Neural progenitor cell (in vitro differentiated cells): ENCODE measurements at regions not wholly inside any gene's neighbourhood (a gene's known extent, or its start where the extent isn't known, plus 50 kb on each side); places are given as distances from the start of the nearest gene placed in this dataset.

Experiments
- DNase-seq: peaks from one replicate; pipeline ENCODE4 v3.0.0-alpha.2; 2016; ENCODE audit warnings: low spot score
- H2AFZ ChIP-seq: fragments of 200-600 bp; sonication (generic); replicated peaks from 2 replicates; pipeline ENCODE4 v1.6.1; 2016; ENCODE audit warnings: antibody characterized with exemption
- H3F3A ChIP-seq: fragments of 200-600 bp; sonication (generic); 2 replicates; pipeline ENCODE4 v1.6.1; 2016; ENCODE audit warnings: antibody characterized with exemption, low read depth
- H3K27ac ChIP-seq: fragments of 200-600 bp; sonication (generic); 2 replicates; pipeline ENCODE4 v1.5.1; 2016; ENCODE audit warnings: mild to moderate bottlenecking
- H3K27me3 ChIP-seq: fragments of 200-600 bp; sonication (generic); 2 replicates; pipeline ENCODE4 v1.6.1; 2016; ENCODE audit warnings: mild to moderate bottlenecking, moderate library complexity
- H3K36me3 ChIP-seq: fragments of 200-600 bp; sonication (generic); 2 replicates; pipeline ENCODE4 v1.5.1; 2016
- H3K4me1 ChIP-seq: fragments of 200-600 bp; sonication (generic); 2 replicates; pipeline ENCODE4 v1.6.1; 2016; ENCODE audit warnings: mixed run types
- H3K4me2 ChIP-seq: fragments of 200-600 bp; sonication (generic); 2 replicates; pipeline ENCODE4 v1.6.1; 2016
- H3K4me3 ChIP-seq: fragments of 200-600 bp; sonication (generic); 2 replicates; pipeline ENCODE4 v1.5.1; 2016
- H3K79me2 ChIP-seq: fragments of 200-600 bp; sonication (generic); 2 replicates; pipeline ENCODE4 v1.6.1; 2016; ENCODE audit warnings: low read depth
- H3K9ac ChIP-seq: fragments of 200-600 bp; sonication (generic); 2 replicates; pipeline ENCODE4 v1.6.1; 2016
- H3K9me3 ChIP-seq: fragments of 200-600 bp; sonication (generic); 2 replicates; pipeline ENCODE4 v1.5.1; 2016; ENCODE audit warnings: low read depth
- H4K20me1 ChIP-seq: fragments of 200-600 bp; sonication (generic); 2 replicates; pipeline ENCODE4 v1.6.1; 2016; ENCODE audit warnings: low read depth
- H3K27ac Mint-ChIP-seq: 3 replicates; pipeline ENCODE4 v1.8.0; 2021; ENCODE audit warnings: mixed read lengths
- H3K27me3 Mint-ChIP-seq: 2 replicates; pipeline ENCODE4 v1.8.0; 2022; ENCODE audit warnings: low read depth, mild to moderate bottlenecking, inconsistent platforms, moderate library complexity, mixed read lengths; ENCODE audit not compliant: insufficient read depth
- H3K36me3 Mint-ChIP-seq: 3 replicates; pipeline ENCODE4 v1.8.0; 2021; ENCODE audit warnings: mixed read lengths
- H3K4me1 Mint-ChIP-seq: 3 replicates; pipeline ENCODE4 v1.8.0; 2021; ENCODE audit warnings: mixed read lengths
- H3K4me3 Mint-ChIP-seq: 3 replicates; pipeline ENCODE4 v1.8.0; 2021; ENCODE audit warnings: mild to moderate bottlenecking, moderate library complexity, mixed read lengths
- H3K9me3 Mint-ChIP-seq: 3 replicates; pipeline ENCODE4 v1.8.0; 2020; ENCODE audit warnings: mixed read lengths
- EZH2 ChIP-seq: fragments of 200-600 bp; sonication (generic); IDR thresholded peaks from 2 replicates; pipeline ENCODE4 v1.6.1; 2017; ENCODE audit warnings: antibody characterized with exemption, mild to moderate bottlenecking, moderate library complexity
- EZH2phosphoT487 ChIP-seq: fragments of 200-600 bp; sonication (generic); IDR thresholded peaks from 2 replicates; pipeline ENCODE4 v1.6.1; 2017; ENCODE audit warnings: antibody characterized with exemption
- TF ChIP-seq, protein P1 (sequence below): fragments of 200-600 bp; sonication (generic); IDR thresholded peaks from 2 replicates; pipeline ENCODE4 v1.5.1; 2017; ENCODE audit warnings: antibody characterized with exemption, mild to moderate bottlenecking

DNA sequence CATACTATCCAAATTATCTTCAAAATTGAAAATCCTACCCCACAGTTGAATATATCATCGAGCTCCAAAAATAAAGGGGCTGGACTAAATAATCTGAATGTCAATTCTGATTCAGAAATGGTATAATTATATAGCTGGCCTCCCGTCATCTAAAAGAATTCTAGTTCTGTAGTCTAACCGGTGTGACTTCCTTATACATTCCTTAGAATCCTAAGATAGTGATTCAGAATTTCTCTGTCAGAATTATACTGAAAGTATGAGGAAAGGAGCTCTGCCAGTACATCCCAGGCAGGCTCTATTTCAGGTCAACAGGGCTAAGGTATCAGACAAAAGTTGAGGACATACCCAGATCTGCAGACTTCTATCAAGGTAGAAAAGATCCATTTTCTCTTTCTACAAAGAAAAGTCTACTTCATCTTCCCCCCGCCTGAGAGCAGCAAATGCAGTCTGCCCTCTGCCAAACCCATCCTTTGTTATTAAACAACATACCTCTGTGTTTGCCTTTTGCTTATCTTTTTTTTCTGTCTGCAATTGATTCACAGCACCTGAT, 128.5 kb downstream of the METTL4 start:
- no peak overlapping the region for H3K4me2 ChIP-seq
- Mint-ChIP-seq H3K4me3 (no peak overlapping the region), H3K4me1 (peaks cover 6% of the 10 kb centered on the region), H3K27me3 (peaks cover 2% of the 10 kb centered on the region), H3K9me3 (peaks cover 7% of the 10 kb centered on the region), H3K36me3 (no peaks in the 10 kb centered on the region), H3K27ac (no peak overlapping the region)
- no peak for DNase-seq
- H3K9ac ChIP-seq: no peak overlapping the region
- H3K4me3 ChIP-seq: no peak overlapping the region
- no peak overlapping the region for H2AFZ ChIP-seq
- H3K36me3 ChIP-seq: no peaks in the 10 kb centered on the region
- H4K20me1 ChIP-seq: no peaks in the 10 kb centered on the region
- H3K9me3 ChIP-seq: no peaks in the 10 kb centered on the region
- no peaks in the 10 kb centered on the region for H3F3A ChIP-seq
- H3K27ac ChIP-seq: no peak overlapping the region
- H3K79me2 ChIP-seq: no peaks in the 10 kb centered on the region
- H3K27me3 ChIP-seq: no peaks in the 10 kb centered on the region
- no peak for TF ChIP-seq EZH2phosphoT487
- TF ChIP-seq, protein P1, sequence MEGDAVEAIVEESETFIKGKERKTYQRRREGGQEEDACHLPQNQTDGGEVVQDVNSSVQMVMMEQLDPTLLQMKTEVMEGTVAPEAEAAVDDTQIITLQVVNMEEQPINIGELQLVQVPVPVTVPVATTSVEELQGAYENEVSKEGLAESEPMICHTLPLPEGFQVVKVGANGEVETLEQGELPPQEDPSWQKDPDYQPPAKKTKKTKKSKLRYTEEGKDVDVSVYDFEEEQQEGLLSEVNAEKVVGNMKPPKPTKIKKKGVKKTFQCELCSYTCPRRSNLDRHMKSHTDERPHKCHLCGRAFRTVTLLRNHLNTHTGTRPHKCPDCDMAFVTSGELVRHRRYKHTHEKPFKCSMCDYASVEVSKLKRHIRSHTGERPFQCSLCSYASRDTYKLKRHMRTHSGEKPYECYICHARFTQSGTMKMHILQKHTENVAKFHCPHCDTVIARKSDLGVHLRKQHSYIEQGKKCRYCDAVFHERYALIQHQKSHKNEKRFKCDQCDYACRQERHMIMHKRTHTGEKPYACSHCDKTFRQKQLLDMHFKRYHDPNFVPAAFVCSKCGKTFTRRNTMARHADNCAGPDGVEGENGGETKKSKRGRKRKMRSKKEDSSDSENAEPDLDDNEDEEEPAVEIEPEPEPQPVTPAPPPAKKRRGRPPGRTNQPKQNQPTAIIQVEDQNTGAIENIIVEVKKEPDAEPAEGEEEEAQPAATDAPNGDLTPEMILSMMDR: no peak
- no peak for TF ChIP-seq EZH2
- H3K4me1 ChIP-seq: no peaks in the 10 kb centered on the region

DNA sequence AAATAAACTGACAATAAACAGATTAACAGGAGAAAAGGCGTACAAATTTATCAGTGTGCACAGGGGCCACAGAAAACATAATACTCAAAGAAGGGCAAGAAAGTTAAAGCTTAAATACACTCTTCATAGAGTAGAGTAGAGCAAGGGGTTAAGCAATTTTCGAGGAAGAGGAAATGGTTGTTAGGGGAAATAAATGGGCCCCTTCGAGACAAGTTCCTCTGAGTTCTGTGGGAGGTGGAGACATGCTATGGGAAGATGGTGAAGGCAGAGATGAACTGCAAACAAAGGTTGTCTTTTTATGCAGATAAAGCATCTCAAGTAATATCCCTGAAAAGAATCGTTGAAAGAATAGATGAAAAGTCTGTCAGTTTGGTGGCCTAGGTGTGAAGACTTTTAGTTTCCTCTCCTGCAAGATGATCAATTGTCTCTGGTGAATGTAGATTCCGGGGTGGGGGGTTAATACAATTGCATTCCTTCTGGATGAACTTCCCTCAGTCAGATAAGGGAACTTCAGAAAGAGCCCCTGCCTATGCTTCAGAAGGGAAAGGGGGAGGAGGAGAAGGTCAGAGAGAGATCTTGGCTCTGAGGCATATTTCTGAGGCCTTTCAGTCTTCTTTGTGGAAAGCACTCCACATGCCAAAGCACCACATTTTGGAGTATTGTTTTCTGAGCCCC, 127.0 kb downstream of the METTL4 start:
- Mint-ChIP-seq H3K4me1 (peaks cover 6% of the 10 kb centered on the region), H3K36me3 (no peaks in the 10 kb centered on the region), H3K27me3 (peaks cover 2% of the 10 kb centered on the region), H3K9me3 (peaks cover 7% of the 10 kb centered on the region), H3K27ac (no peak overlapping the region), H3K4me3 (no peak overlapping the region)
- TF ChIP-seq EZH2phosphoT487 (no peak), EZH2 (no peak)
- TF ChIP-seq, protein P1: no peak
- Histone ChIP-seq H3K27ac (no peak overlapping the region), H3F3A (no peaks in the 10 kb centered on the region), H3K9ac (no peak overlapping the region), H3K27me3 (no peaks in the 10 kb centered on the region), H3K9me3 (no peaks in the 10 kb centered on the region), H3K79me2 (no peaks in the 10 kb centered on the region), H3K4me2 (no peak overlapping the region), H3K36me3 (no peaks in the 10 kb centered on the region), H4K20me1 (no peaks in the 10 kb centered on the region), H3K4me3 (no peak overlapping the region), H2AFZ (no peak overlapping the region), H3K4me1 (no peaks in the 10 kb centered on the region)
- DNase-seq: peak; percentile 4

- no peak overlapping the region for H3K9ac ChIP-seq
- no peaks in the 10 kb centered on the region for H3K9me3 ChIP-seq
- peaks cover 11% of the 10 kb centered on the region for H3K4me1 Mint-ChIP-seq
- H3K4me3 Mint-ChIP-seq: no peak overlapping the region
- H3K36me3 ChIP-seq: no peaks in the 10 kb centered on the region
- H3K36me3 Mint-ChIP-seq: no peaks in the 10 kb centered on the region
- no peaks in the 10 kb centered on the region for H4K20me1 ChIP-seq
- no peak overlapping the region for H2AFZ ChIP-seq
- H3K4me3 ChIP-seq: no peak overlapping the region
- H3K27ac ChIP-seq: no peak overlapping the region
- H3K4me1 ChIP-seq: no peaks in the 10 kb centered on the region
- no peaks in the 10 kb centered on the region for H3K79me2 ChIP-seq
- no peaks in the 10 kb centered on the region for H3F3A ChIP-seq
- H3K4me2 ChIP-seq: no peak overlapping the region
- no peaks in the 10 kb centered on the region for H3K27me3 ChIP-seq
- peaks cover 5% of the 10 kb centered on the region for H3K9me3 Mint-ChIP-seq
- TF ChIP-seq, protein P1: no peak
- TF ChIP-seq EZH2phosphoT487: no peak
- TF ChIP-seq EZH2: no peak
- no peaks in the 10 kb centered on the region for H3K27me3 Mint-ChIP-seq
- DNase-seq: no peak
- no peak overlapping the region for H3K27ac Mint-ChIP-seq
Measured at GRCh38 chr18:2448565-2449151, 122.6 kb downstream of the METTL4 start.
